Body of pancreas (tissue), 4 donors: ENCODE measurements at regions not wholly inside any gene's neighbourhood (a gene's known extent, or its start where the extent isn't known, plus 50 kb on each side); places are given as distances from the start of the nearest gene placed in this dataset.

ENCODE experiments used
- POLR2A ChIP-seq, 3 donors: fragments of 450-650 bp; IDR thresholded peaks; one replicate each; pipeline ENCODE4 v1.6.1; 2016; ENCODE audit warnings: antibody characterized with exemption in 3 of 3, mild to moderate bottlenecking in 2 of 3
- TF ChIP-seq, protein P1 (sequence below), 7 experiments: fragments of 450-650 bp in 4 of 7; fragments of 200-600 bp in 3 of 7; sonication (generic) in 3 of 7; IDR thresholded peaks; one replicate each; pipeline ENCODE4 v1.5.1; 2016 to 2019; ENCODE audit warnings: antibody characterized with exemption in 7 of 7

DNA sequence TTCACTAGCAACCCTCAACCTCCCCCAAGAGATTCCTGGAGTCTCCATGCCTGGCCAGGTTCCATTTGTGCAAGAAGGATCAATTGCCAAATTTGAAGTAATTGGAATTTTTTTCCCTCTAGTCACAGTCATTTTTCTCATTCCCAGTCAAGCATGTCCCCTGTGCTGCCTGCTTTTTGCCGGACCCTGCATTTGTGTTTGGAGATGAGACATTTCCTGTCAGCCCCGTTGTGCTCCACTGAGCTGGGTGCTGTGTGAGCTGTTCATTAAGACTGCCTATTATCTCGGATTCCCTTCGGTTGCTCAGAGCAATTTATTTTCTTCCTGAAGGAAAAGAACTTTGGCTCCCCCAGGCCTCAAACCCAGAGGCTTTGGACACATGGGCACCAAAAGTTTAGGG, 201.0 kb upstream of the NLRP1 start:
- no peak for TF ChIP-seq POLR2A (IDR thresholded peaks at IDR 0.05)
- TF ChIP-seq, protein P1, sequence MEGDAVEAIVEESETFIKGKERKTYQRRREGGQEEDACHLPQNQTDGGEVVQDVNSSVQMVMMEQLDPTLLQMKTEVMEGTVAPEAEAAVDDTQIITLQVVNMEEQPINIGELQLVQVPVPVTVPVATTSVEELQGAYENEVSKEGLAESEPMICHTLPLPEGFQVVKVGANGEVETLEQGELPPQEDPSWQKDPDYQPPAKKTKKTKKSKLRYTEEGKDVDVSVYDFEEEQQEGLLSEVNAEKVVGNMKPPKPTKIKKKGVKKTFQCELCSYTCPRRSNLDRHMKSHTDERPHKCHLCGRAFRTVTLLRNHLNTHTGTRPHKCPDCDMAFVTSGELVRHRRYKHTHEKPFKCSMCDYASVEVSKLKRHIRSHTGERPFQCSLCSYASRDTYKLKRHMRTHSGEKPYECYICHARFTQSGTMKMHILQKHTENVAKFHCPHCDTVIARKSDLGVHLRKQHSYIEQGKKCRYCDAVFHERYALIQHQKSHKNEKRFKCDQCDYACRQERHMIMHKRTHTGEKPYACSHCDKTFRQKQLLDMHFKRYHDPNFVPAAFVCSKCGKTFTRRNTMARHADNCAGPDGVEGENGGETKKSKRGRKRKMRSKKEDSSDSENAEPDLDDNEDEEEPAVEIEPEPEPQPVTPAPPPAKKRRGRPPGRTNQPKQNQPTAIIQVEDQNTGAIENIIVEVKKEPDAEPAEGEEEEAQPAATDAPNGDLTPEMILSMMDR (IDR thresholded peaks at IDR 0.05): no peak
